ENCODE measurements at regions not wholly inside any gene's neighbourhood (a gene's known extent, or its start where the extent isn't known, plus 50 kb on each side); places are given as distances from the start of the nearest gene placed in this dataset.

DNA sequence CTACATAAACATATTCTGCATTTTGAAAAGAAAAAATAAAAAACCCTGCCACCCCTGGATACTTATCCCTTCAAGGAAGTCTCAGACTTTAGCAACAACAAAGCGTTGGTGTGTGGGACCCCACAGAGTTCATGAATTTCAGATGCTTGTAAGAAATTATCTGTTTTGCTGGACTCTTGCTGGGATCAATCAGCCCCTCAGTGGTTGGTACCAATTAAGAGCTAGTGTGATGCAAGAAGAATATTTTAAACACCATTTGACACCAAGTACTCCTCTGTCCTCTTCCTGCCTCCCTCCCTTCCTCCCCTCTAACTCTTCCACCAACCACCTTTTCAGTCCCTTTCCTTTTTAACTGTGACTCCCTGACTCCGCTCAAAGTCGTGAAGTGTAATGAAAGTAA lies 51.5 kb downstream of the SST start:
- Mint-ChIP-seq H3K4me3 (no peak overlapping the region), H3K4me1 (ENCODE audit: low read depth) (no peaks in the 10 kb centered on the region), H3K9me3 (no peaks in the 10 kb centered on the region), H3K36me3 (ENCODE audit: insufficient read depth in 2 of 2) (no peaks in the 10 kb centered on the region), H3K27me3 (ENCODE audit: low read depth) (peaks cover 30% of the 10 kb centered on the region), H3K27ac (no peak overlapping the region)
- DNase-seq (no peak), ATAC-seq (replicated peaks in 1 of 2) (no peak)

DNA sequence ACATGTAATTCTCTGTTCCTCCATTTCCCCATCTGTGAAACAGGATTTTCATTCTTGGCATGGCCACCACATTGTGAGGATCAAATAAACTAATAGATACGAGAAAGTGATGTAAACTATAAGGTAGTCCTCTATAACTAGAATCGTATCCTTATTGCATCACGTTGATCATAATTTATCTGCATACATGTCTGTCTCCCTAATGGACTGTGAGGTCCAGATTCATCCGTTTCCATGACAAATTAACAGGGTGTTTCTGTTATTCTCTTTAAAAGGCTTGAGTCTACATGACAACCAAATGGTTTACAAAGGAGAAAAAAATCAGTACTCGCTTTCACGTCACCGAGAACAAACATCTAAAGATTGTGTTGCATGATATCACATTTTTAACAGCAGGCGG lies 53.0 kb downstream of the SST start:
- no peak for DNase-seq
- Mint-ChIP-seq H3K4me1 (ENCODE audit: low read depth) (no peaks in the 10 kb centered on the region), H3K4me3 (no peak overlapping the region), H3K9me3 (no peaks in the 10 kb centered on the region), H3K27ac (no peak overlapping the region), H3K27me3 (ENCODE audit: low read depth) (peaks cover 15% of the 10 kb centered on the region), H3K36me3 (ENCODE audit: insufficient read depth in 2 of 2) (no peaks in the 10 kb centered on the region)
- no peak for ATAC-seq (replicated peaks in 1 of 2)

DNA sequence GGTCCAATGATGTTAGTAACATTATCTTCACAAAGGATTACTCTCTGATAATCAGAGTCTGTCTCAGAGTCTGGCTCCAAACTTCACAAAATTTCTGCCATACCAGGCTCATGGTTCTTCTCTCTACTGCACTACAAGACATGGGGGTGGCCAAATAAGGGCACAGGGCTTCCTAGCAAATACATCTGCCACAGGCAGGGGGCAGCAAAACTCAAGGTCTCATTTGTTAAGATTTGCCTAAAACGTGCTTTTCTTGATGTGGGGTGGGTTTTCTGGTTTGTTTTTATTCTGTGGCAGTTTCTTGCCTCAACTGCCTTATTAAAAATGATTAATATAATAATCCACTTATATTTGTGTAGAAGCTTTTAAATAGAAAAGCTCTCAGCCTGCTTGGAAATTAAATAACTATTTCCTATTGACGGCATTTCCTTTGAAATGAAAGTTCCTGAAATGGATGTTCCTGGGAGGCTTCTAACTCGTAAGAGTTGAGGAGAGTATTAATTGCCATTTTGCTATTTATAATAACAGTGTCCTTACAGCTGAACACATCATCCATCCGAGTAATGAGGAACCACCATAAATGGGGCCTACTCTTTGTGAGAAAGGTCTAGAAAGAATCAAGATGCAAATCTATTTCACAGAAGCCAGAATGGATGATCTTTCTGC lies 53.8 kb downstream of the SST start:
- no peaks in the 10 kb centered on the region for H3K4me1 Mint-ChIP-seq (ENCODE audit: low read depth)
- no peak overlapping the region for H3K4me3 Mint-ChIP-seq
- DNase-seq (peak; percentile 58 to 67), ATAC-seq (replicated peaks in 1 of 2) (peak; percentile 55 to 62)
- no peaks in the 10 kb centered on the region for H3K36me3 Mint-ChIP-seq (ENCODE audit: insufficient read depth in 2 of 2)
- peaks cover 10% of the 10 kb centered on the region for H3K27me3 Mint-ChIP-seq (ENCODE audit: low read depth)
- no peaks in the 10 kb centered on the region for H3K9me3 Mint-ChIP-seq
- H3K27ac Mint-ChIP-seq = no peak overlapping the region

DNA sequence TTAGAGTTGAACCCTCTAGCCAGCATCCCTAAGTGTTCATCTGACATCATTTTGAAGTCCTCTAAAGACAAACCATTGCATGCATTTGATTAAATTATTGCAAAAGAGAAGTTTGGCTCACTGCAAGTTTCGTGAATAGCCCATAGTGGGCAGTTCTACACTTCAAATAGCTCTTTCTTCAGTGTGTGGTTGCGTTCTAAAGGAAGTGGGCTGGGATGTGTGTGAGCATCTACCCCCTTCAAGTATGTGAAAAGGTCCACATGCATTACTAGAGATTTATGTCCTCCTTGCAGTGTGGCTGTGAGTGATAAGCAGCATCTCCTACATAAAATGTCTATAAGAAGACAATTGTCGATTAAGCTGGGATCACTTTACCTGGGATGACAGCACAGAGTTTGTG lies 54.6 kb downstream of the SST start:
- no peak overlapping the region for H3K27ac Mint-ChIP-seq
- DNase-seq = no peak
- peaks cover 13% of the 10 kb centered on the region for H3K27me3 Mint-ChIP-seq (ENCODE audit: low read depth)
- H3K4me1 Mint-ChIP-seq (ENCODE audit: low read depth) = no peaks in the 10 kb centered on the region
- H3K4me3 Mint-ChIP-seq = no peak overlapping the region
- ATAC-seq (replicated peaks in 1 of 2) = no peak
- no peaks in the 10 kb centered on the region for H3K9me3 Mint-ChIP-seq
- no peaks in the 10 kb centered on the region for H3K36me3 Mint-ChIP-seq (ENCODE audit: insufficient read depth in 2 of 2)

DNA sequence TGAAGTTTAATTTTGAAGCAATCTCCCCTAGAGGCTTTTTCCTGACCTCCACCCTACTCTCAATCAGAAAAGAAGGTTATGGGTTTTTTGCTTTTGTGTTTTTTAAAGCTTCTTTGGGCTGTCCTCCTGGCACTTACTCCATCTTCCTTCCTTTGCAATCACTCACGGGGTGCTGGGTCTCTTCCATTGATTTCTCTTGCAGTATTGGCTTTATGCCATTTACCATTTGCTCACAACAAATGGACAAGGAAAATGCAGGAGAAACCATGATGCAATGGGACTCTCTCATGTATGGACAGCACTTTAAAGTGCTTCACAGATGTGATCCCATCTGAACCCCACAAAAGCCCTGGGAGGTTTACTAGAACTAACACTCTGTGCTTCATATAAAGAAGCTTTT lies 57.5 kb downstream of the SST start:
- peaks cover 39% of the 10 kb centered on the region for H3K27me3 Mint-ChIP-seq (ENCODE audit: low read depth)
- no peak for ATAC-seq (replicated peaks in 1 of 2)

DNA sequence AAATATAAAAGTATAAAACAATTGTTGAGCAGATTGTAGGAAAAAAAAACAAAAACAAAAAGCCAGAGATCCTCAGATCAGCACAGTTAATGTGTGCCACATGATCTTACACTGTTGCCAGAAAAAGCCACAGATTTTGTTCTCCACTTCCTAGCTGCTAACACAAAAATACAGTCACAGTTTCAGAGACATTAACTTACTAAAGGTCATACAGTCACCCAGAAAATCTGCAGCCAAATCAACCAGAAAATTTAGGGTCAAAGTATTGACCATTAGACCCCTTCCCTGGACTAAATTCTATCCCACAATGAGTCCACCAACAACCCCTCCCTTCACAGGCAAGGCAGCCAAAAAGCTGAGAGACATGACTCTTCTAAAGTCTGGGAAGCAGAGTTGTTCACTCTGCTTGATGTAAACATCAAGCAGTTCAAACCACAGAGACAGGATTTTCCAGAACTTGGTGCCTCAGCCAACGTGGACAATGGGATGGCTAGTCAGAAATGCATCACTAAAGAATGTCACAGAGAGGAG lies 59.1 kb downstream of the SST start:
- Mint-ChIP-seq H3K27me3 (ENCODE audit: low read depth) (peaks cover 52% of the 10 kb centered on the region), H3K9me3 (no peaks in the 10 kb centered on the region), H3K36me3 (ENCODE audit: insufficient read depth in 2 of 2) (no peaks in the 10 kb centered on the region), H3K4me1 (ENCODE audit: low read depth) (no peaks in the 10 kb centered on the region), H3K4me3 (no peak overlapping the region), H3K27ac (no peak overlapping the region)
- DNase-seq (no peak), ATAC-seq (replicated peaks in 1 of 2) (no peak)

More for the DNA sequence above, 57.5 kb downstream of the SST start:
- no peaks in the 10 kb centered on the region for H3K36me3 Mint-ChIP-seq (ENCODE audit: insufficient read depth in 2 of 2)
- H3K9me3 Mint-ChIP-seq = no peaks in the 10 kb centered on the region
- H3K4me1 Mint-ChIP-seq (ENCODE audit: low read depth) = no peaks in the 10 kb centered on the region
- H3K27ac Mint-ChIP-seq = no peak overlapping the region
- DNase-seq = no peak
- no peak overlapping the region for H3K4me3 Mint-ChIP-seq

DNA sequence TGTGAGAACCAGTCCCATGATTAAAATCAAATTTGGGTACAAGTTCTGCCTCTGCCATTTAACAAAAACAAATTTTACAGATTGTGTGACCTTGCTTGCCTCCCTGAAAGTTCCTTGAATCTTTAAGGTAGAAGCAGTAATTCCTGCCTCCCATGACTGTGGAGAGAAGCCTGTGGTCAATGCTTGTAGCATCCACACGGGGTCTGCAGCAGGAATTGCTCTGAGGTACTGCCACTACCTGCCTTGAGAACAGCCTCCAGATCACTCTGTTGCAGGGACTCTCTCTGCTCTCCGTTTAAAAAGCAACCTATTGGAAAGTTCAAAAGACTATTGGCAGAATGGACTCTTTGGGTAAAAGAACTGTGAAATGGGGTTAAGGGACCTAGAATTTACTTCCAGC lies 75.9 kb downstream of the SST start:
- ATAC-seq (replicated peaks in 1 of 2) (no peak), DNase-seq (no peak)
- no peak overlapping the region for H3K4me3 Mint-ChIP-seq
- H3K9me3 Mint-ChIP-seq = no peaks in the 10 kb centered on the region
- no peaks in the 10 kb centered on the region for H3K36me3 Mint-ChIP-seq (ENCODE audit: insufficient read depth in 2 of 2)
- H3K4me1 Mint-ChIP-seq (ENCODE audit: low read depth) = no peaks in the 10 kb centered on the region
- H3K27ac Mint-ChIP-seq = no peak overlapping the region
- H3K27me3 Mint-ChIP-seq (ENCODE audit: low read depth) = peaks cover 54% of the 10 kb centered on the region

DNA sequence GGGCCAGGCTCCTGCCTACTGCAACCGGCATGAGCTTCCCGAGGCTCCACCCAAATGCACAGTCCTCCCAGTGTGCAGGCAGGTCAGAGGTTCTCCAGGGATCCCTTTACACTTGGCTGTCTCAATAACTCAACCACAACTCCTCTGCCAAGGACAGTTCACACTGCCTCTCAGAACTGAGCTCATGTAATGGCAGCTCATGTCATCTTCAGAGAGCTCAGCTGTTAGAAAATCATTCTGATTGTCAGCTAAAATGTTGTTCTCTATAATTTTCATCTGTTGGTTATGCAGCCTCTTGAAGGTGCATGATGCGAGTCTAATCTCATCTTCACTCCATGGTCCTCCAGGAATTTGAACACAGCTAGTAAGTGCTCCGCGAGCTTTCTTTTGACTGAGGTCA lies 76.7 kb downstream of the SST start:
- Mint-ChIP-seq H3K4me3 (no peak overlapping the region), H3K27ac (no peak overlapping the region), H3K9me3 (no peaks in the 10 kb centered on the region), H3K36me3 (ENCODE audit: insufficient read depth in 2 of 2) (no peaks in the 10 kb centered on the region), H3K4me1 (ENCODE audit: low read depth) (no peaks in the 10 kb centered on the region), H3K27me3 (ENCODE audit: low read depth) (peaks cover 46% of the 10 kb centered on the region)
- ATAC-seq (replicated peaks in 1 of 2) = no peak
- no peak for DNase-seq

DNA sequence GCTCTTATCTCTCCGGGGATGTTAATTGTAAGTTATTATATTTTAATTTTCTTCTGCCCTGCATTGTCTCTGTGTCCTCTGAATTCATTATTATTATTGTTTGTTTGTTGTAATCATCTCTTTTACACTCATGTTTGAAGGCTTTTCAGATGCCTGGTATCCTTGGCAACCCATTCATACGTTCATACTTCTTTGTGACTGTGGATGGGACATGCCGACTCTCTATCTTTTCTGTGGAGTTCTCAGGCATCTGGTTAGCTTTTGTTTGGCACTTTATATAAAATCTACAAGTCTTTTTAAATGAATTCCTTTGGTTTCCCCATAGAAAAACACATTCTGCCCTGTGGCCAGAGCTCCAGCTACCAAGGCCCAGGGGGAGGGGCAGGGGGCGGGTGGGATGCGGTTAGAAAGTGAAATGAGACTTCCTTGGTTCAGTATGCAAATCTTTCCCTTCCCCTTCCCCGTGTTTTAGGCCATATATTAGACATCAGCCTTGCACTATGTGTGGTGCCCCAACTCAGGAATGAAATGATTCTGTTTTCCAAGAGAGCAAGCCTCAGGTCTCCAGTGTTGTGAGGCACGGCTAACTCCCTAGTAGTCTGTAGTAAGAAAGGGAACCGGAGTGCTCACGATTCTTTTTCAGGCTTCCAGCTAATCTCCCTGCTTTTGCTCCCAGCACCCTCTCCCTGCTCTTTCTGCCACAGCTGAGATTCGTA lies 79.2 kb downstream of the SST start:
- no peaks in the 10 kb centered on the region for H3K4me1 Mint-ChIP-seq (ENCODE audit: low read depth)
- ATAC-seq (replicated peaks in 1 of 2) = no peak
- peaks cover 44% of the 10 kb centered on the region for H3K27me3 Mint-ChIP-seq (ENCODE audit: low read depth)

DNA sequence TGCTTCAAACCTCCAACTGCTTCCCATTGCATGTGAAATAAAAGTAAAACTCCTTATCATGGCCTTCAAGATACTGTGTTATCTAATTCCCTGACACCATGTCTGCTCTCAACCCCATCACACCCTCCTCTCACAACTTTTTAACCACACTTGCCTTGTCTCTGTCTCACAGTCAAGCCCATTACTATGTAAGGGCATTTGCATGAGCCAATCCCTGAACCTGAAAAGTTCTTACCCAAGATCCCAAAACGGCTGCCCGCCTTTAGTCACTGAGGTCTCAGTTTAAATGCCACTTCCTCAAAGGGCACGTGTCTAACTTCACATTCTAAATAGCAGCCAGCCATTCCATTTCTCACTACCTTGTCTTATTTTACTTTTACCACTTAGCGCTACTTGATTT lies 83.1 kb downstream of the SST start:
- Mint-ChIP-seq H3K27ac (no peak overlapping the region), H3K27me3 (ENCODE audit: low read depth) (peaks cover 25% of the 10 kb centered on the region), H3K4me1 (ENCODE audit: low read depth) (no peaks in the 10 kb centered on the region), H3K4me3 (no peak overlapping the region), H3K36me3 (ENCODE audit: insufficient read depth in 2 of 2) (no peaks in the 10 kb centered on the region), H3K9me3 (no peaks in the 10 kb centered on the region)
- no peak for ATAC-seq (replicated peaks in 1 of 2)
- DNase-seq = no peak

More for the DNA sequence above, 79.2 kb downstream of the SST start:
- Mint-ChIP-seq H3K4me3 (no peak overlapping the region), H3K36me3 (ENCODE audit: insufficient read depth in 2 of 2) (no peaks in the 10 kb centered on the region), H3K9me3 (no peaks in the 10 kb centered on the region), H3K27ac (no peak overlapping the region)
- DNase-seq = no peak

DNA sequence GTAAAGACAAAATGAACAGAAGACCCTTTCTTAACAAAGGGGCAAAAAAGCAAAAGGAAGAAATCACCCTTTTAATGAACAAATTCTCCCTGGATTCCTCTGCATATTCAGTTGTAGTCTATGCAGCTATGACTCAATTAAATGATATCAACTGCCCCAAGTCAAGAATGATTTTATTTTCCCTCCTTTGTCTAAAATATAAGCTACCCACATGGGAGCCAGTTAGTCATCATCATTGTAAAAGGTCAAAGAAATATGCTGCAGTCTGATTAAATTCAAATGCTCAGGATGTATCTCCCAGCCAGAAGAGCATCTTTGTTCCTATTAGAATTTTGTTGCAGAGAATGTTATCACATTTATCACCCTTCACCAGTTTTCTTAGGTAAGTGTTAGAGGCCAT lies 84.0 kb downstream of the SST start:
- DNase-seq (no peak), ATAC-seq (replicated peaks in 1 of 2) (no peak)
- H3K4me1 Mint-ChIP-seq (ENCODE audit: low read depth) = no peaks in the 10 kb centered on the region
- no peak overlapping the region for H3K4me3 Mint-ChIP-seq
- peaks cover 0 to 2% of the 10 kb centered on the region in 2 donors for H3K9me3 Mint-ChIP-seq
- H3K36me3 Mint-ChIP-seq (ENCODE audit: insufficient read depth in 2 of 2) = no peaks in the 10 kb centered on the region
- peaks cover 25% of the 10 kb centered on the region for H3K27me3 Mint-ChIP-seq (ENCODE audit: low read depth)
- H3K27ac Mint-ChIP-seq = no peak overlapping the region

DNA sequence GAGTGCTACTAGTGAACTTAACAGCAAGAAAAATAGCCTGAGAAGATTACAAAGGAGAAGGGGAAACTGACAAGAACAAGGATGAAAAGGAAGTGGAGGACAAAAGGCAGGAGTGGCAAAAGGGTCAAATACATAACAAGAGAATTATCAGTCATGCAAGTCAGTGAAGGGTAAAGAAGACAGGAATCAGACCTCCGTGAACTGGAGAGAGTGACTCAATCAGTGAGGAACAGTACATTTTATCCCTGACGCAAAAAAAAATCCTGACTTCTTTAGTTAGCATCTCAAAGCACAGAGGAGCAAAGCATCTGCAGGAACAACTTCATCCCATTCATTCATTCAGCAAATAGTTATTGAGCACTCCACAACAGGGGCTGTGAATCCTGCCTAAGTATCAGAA lies 97.8 kb downstream of the SST start:
- Mint-ChIP-seq H3K27ac (no peak overlapping the region), H3K4me3 (no peak overlapping the region), H3K4me1 (ENCODE audit: low read depth) (no peaks in the 10 kb centered on the region), H3K36me3 (ENCODE audit: insufficient read depth in 2 of 2) (no peaks in the 10 kb centered on the region), H3K9me3 (no peaks in the 10 kb centered on the region), H3K27me3 (ENCODE audit: low read depth) (peaks cover 32% of the 10 kb centered on the region)
- DNase-seq (no peak), ATAC-seq (replicated peaks in 1 of 2) (no peak)

DNA sequence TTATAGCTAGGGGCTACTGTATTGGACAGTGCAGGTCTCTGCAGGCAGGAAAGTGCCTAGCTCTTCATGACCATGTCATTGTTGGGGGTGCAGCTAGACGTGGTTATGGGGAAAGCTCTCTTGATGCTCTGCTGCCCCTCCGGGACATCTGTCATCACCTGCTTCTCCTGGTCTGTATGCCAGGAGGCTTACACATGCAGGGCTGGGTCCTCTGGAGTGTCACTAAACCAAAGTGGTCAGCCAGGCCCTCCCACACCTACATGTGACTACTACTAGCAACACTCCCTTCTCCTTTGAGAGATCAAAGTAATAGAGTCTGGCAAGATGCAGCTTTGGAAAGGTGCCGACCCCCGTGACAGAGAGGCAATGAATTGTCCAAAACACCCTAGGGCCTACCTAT lies 98.5 kb downstream of the SST start:
- DNase-seq (no peak), ATAC-seq (replicated peaks in 1 of 2) (no peak)
- Mint-ChIP-seq H3K27ac (no peak overlapping the region), H3K9me3 (no peaks in the 10 kb centered on the region), H3K27me3 (ENCODE audit: low read depth) (peaks cover 31% of the 10 kb centered on the region), H3K36me3 (ENCODE audit: insufficient read depth in 2 of 2) (no peaks in the 10 kb centered on the region), H3K4me3 (no peak overlapping the region), H3K4me1 (ENCODE audit: low read depth) (no peaks in the 10 kb centered on the region)

DNA sequence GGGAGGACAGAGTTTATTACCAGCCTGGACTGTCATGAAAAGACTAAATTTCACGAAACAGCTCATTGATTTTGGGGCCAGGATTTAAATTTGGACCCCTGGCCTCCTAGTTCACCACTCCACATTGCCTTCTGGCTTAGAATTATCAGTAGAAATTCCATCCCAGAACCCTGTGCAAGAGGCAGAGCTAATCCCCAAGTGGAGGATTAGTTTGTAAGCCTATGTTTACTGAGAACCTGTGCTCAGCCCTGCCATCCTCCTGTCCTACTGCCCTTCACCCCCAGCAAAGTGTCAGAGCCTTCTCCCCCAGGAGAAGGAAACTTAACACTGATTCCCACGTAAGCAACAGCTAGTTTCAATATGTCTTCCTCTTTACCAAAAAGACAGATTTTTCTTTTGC lies 99.4 kb downstream of the SST start:
- DNase-seq = no peak
- no peaks in the 10 kb centered on the region for H3K4me1 Mint-ChIP-seq (ENCODE audit: low read depth)
- no peaks in the 10 kb centered on the region for H3K9me3 Mint-ChIP-seq

More for the DNA sequence above, 99.4 kb downstream of the SST start:
- no peak overlapping the region for H3K27ac Mint-ChIP-seq
- no peaks in the 10 kb centered on the region for H3K36me3 Mint-ChIP-seq (ENCODE audit: insufficient read depth in 2 of 2)
- peaks cover 29% of the 10 kb centered on the region for H3K27me3 Mint-ChIP-seq (ENCODE audit: low read depth)
- no peak overlapping the region for H3K4me3 Mint-ChIP-seq
- no peak for ATAC-seq (replicated peaks in 1 of 2)
